ENCODE measurements at regions not wholly inside any gene's neighbourhood (a gene's known extent, or its start where the extent isn't known, plus 50 kb on each side); places are given as distances from the start of the nearest gene placed in this dataset.

DNA sequence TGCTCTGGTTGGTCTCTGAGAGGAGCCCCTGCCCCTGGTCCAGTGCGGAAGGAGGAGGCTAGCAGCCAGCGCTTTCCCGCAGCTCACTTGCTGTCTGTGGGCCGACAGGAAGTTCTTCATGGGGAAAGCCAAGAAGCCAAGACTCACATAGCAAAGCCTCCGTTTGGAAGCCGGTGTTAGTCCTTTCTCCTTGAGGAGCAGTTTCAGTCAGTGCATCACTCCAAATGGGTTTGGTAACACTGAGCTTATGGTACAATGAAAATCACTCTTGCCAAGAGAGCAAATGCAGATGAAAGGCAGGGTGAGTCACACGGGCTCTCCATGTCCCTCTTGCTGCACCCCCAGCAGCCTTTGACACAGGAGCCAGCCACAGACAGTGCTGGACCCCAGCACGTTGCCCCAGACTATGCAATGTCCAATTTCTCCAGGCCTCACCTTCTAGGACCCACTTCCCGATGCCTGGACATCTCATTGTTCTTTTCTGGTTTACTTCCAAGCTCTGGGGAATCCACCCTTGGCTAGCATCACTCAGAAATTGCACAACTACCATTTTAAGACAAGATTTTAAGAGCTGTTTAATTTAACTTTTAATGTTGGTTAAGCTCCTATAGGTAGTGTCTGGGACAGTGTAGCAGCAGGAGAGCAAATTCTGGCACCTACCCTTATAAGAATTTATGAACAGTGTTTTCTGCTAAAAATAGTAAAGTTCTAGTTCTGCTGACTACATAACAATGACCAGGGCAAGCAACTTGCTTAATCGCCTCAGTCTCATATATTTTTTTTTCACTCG, 174.9 kb downstream of the ASB1 start:
- TF ChIP-seq GATA3 (IDR thresholded peaks at IDR 0.05; ENCODE audit: low read depth, low read length), result no peak

DNA sequence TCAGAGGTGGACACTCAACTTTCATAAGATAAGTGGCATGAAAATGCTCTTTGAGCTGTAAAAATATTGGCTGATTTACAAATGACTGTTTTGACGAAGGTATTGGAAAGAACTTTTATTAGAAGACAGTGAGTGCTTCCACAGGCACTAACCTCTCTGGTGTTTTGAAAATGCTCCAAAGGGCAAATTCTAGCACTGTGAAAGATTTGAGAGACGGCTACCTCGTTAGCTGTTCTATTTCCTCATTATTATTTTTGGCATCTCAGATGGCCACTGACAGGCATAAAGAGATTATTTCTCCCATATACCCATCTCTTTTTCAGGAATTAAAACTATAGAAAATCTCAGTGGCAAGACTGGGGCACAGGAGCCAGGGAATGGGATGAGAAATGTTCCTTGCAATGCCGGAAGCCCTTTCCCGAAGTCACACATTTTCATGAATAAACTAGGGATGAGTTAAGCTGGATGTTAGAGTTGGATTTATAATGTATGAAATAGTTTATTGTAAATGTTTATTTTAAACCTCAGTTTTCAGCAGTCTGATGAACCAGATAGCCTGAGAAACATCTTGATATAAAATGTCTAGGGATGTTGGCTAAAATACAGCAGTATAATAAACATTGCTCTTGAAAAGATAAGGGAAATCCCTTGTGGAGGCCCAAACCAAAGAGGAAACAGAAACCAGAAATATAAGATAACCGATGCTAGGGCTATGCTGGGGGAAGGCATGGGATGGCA, 175.7 kb downstream of the ASB1 start:
- TF ChIP-seq GATA2 (IDR thresholded peaks at IDR 0.05; ENCODE audit: low read depth, low read length) (no peak), GATA3 (IDR thresholded peaks at IDR 0.05; ENCODE audit: low read depth, low read length) (no peak)

DNA sequence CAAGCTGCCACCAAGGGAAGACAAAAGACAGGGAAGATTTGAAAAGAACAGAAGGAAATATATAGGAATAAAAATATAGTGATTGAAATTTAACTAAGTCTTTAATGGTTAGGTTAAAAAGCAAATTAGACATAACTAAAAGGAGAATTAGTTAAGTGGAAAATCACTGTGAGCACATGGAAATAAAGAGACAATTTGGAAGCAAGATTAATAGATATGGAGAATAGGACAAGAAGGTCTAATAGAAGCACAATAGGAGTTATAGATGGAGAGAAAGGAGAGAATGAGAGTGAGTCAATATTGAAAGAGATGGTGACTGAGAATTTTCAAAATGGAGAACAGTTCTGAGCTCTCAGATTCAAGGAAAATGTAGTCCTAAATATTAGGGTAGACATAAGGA, 176.9 kb downstream of the ASB1 start:
- TF ChIP-seq GATA2 (IDR thresholded peaks at IDR 0.05; ENCODE audit: low read depth, low read length) (no peak), GATA3 (IDR thresholded peaks at IDR 0.05; ENCODE audit: low read depth, low read length) (no peak)

DNA sequence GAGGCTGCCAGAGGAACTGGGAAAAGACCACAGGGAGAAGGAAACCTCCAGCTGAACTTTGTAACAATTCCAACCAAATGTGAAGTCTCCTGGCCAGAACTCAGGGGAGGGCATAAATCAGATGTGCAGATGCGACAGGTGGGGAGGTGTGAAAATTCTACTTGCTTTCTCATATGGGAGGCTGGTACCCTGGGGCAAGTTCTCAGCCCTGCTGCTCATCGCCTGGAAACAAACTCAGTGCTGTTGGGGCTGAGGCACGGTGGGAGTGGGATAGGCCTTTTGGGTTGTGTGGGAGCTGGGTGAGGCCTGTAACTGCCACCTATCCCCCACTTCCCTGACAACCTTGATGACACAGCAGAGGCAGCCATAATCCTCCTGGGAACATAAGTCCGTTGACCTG, 179.6 kb downstream of the ASB1 start:
- no peak for TF ChIP-seq GATA3 (IDR thresholded peaks at IDR 0.05; ENCODE audit: low read depth, low read length)
- TF ChIP-seq GATA2 (IDR thresholded peaks at IDR 0.05; ENCODE audit: low read depth, low read length), result no peak

DNA sequence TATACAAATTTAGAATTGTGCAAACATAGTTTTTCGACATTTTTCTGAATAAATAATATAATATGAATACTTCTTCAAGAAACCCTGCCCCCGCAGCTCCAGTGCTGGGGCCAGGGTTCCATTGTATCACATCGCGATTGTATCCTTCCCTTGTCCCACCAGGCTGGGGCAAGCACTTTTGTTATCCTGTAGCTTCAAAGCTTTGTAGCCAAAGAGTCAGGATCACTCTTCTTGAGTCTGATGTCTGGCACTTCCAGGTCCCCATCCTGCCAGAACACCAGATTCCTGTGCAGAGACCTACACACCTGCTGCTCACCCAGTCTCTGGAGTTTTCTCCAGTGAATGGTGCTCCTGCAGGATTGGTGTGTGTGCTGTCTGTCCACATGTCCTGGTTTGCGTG, 186.9 kb downstream of the ASB1 start:
- no peak for TF ChIP-seq GATA3 (IDR thresholded peaks at IDR 0.05; ENCODE audit: low read depth, low read length)
- no peak for TF ChIP-seq GATA2 (IDR thresholded peaks at IDR 0.05; ENCODE audit: low read depth, low read length)

DNA sequence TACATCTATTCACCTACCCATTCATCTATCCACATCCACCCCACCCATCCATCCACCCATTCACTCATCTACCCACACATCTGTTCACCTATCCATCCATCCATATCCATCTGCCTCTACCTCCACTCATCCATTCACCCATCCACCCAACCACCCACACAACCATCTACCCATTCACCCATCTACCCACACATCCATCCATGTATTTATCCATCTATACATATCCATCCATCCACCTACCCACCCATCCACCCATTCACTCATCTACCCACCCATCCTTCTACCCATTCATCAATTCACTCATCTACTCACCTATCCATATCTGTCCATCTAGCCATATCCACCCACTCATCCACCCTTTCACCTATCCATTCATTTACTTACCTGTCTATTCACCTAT, 187.6 kb downstream of the ASB1 start:
- TF ChIP-seq GATA2 (IDR thresholded peaks at IDR 0.05; ENCODE audit: low read depth, low read length) (no peak), GATA3 (IDR thresholded peaks at IDR 0.05; ENCODE audit: low read depth, low read length) (no peak)

DNA sequence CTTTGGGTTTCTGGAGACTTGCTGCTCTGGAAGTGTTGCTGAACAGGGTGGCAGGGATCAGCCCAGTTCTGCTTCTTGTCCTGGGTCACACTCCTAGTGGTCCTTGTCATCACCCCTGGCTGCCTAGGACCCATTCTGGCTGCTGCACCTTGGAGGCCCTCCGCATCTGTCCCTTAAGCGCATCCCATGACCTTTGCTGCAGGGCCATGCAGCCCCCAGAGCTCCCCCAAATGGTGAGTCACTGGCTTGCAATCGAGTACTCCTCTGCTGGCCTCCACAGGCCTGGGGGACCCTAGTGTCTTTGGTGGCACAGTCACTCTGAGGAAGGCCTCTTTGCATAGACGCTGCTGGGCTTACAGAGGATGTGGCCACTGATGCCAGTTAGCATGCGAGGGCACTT, 188.5 kb downstream of the ASB1 start:
- TF ChIP-seq GATA3 (IDR thresholded peaks at IDR 0.05; ENCODE audit: low read depth, low read length) (no peak), GATA2 (IDR thresholded peaks at IDR 0.05; ENCODE audit: low read depth, low read length) (no peak)

DNA sequence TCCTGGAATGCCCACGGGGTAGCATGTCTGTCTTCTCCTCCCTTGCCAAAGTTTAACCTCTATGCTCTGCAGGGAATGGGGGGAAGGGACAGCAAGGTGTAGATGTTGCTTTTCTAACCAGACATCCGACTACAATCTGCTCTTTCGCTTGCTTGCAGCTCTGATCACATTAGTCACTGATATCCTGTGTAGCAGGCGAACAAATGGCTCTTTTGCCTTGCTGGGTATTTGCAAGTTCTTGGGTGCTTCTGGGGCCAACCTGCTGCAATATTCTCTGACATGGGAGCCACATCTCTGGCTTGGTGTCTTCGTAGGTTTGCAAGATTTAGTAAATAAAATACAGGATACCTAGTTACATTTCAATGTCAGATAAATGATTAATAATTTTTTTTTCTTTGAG, 190.0 kb downstream of the ASB1 start:
- TF ChIP-seq GATA2 (IDR thresholded peaks at IDR 0.05; ENCODE audit: low read depth, low read length) (no peak), GATA3 (IDR thresholded peaks at IDR 0.05; ENCODE audit: low read depth, low read length) (no peak)

DNA sequence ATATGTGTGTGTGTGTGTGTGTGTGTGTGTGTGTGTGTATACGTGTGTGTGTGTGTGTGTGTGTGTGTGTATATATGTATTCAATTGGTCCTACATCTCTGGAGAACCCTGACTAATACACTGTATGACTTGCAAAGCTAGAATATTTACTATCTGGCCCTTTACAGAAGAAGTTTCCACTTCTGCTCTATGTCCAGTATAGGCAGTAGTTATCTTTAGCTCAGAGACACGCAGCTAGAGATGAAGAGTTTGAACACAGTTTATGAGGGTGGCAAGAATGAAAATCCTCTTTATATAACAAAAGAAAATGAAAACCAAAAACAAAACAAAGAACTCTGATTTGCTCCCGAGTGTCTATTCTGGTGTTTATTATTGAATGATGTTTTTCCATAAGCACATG, 201.2 kb downstream of the ASB1 start:
- no peak for TF ChIP-seq GATA2 (IDR thresholded peaks at IDR 0.05; ENCODE audit: low read depth, low read length)

DNA sequence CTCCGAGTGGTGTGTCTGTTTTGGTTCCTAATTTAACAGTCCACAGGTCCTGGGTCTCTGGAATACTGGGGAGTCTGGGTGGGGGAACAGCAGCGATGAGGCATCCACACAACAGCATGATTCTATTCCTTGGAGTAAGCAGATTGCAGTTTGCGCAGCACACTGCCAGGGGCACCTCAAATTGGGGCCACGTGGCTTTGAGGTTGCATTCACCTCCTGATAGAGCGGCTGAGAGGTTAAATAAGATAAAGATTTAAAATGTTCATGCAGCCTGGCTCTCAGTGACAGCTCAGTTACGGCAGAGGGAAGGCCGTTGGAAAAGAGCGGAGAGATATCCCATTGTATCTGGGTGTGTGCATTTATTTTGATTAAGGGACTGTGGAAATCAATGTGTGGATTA, 202.3 kb downstream of the ASB1 start:
- TF ChIP-seq GATA3 (IDR thresholded peaks at IDR 0.05; ENCODE audit: low read depth, low read length), result no peak
- peak; percentile 51 for TF ChIP-seq GATA2 (IDR thresholded peaks at IDR 0.05; ENCODE audit: low read depth, low read length)

DNA sequence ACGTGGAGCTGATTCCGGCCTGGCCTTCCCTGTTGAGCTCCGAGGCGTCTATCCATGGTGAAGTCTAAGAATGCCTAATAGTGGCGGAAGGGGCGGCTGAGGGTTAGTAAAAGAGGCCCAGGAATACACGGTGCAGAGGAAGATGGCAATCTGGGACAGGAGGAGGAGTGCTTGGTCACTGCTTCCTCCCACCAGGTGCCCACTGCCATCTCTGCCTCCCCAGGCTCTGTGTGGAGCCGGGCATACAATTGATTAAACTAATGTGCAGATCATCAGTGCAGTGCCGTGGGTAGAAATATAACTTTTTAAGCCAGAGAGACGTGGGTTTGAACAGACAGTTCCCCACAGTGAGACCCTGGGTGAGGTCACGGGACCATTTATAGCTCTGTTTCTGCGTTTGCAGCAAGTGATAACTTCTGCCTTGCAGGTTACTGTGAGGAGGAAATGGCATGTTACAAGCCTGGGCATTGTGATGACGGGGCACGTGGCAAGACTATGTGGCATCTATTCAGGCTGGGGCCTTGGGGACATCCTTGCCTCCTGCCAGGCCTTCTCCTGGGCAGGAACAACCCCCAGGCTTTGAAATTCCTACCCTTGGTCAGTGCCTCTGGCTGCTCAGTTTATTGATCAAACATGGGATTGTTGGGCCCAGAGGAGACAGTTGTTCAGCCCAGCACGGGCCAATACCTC, 204.9 kb downstream of the ASB1 start:
- TF ChIP-seq GATA3 (IDR thresholded peaks at IDR 0.05; ENCODE audit: low read depth, low read length) (no peak), GATA2 (IDR thresholded peaks at IDR 0.05; ENCODE audit: low read depth, low read length) (no peak)

DNA sequence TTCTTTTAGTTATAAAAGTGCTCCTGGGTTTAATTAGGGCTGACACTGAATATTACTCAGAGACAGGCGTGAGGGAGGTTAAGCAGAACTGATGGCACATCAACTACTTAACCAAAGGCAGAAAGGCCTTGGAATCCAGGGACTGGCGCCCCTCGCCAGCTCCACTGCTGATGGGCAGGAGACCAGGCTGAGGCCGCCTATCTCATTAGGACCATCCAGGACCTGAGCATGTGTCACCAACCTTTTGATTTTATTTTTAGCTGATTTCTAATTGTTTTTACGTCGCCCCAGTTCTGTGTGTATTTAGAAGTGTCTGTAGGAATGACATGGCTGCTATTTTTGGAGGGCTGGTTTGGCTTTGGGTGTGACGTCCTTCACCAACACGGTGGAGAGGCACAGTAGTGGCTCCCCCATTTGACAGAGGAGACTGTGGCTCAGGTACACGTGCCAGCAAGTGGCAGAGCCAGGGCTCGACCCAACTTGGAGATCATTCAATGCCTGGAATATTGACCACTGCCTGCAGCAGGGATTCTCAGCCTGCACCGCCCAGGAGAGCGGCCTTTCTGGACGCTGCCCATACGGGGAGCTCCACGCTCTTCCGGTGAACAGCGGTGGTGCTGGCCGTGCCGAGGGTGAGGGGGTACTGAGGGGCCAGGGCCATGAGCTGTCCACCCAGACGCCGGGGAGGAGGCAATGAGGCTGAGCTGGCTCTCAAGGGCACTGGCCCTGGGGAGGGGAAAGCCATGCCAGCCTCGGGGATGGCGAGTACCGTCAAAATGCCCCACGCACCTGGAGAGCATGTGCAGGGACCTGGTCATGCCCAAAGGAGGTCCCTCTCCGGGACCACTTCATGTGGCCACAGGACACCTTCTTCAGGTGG, 205.7 kb downstream of the ASB1 start:
- TF ChIP-seq GATA3 (IDR thresholded peaks at IDR 0.05; ENCODE audit: low read depth, low read length), result no peak
- no peak for TF ChIP-seq GATA2 (IDR thresholded peaks at IDR 0.05; ENCODE audit: low read depth, low read length)

DNA sequence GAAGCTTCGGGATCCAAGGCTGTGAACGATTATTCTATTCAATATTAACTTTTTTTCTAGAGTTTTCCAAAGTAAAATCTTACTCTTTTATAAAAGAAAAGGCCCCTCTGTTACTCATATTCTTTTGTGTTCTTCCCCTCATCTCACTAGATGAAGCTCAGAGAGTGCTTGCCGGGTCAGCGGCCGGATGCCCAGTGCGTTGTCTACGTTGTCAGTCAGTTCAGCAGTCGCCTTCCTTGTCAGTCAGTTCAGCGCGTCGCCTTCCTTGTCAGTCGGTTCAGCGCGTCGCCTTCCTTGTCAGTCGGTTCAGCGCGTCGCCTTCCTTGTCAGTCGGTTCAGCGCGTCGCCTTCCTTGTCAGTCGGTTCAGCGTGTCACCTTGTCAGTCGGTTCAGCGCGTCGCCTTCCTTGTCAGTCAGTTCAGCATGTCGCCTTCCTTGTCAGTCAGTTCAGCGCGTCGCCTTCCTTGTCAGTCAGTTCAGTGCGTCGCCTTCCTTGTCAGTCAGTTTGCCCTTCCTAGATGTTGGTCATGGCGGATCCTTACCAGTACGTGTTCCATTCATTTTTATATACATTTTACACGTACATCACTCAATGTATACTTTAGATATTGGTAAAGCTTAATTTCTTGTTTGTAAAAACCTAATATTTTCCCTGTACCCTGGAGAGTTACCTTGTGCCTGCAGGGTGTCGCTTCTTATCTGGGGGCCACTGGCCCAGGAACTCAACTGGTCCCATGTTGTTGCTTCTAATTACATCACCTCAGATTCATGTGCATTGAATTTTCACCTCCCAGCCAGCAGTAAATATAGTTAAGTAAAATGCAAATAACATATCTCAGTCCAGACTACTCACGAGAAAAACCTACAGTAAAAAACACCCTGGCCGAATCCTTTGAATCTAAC, 206.9 kb downstream of the ASB1 start:
- no peak for TF ChIP-seq GATA2 (IDR thresholded peaks at IDR 0.05; ENCODE audit: low read depth, low read length)
- no peak for TF ChIP-seq GATA3 (IDR thresholded peaks at IDR 0.05; ENCODE audit: low read depth, low read length)

All from SH-SY5Y (cell line).